ENCODE measurements at regions not wholly inside any gene's neighbourhood (a gene's known extent, or its start where the extent isn't known, plus 50 kb on each side); places are given as distances from the start of the nearest gene placed in this dataset.

GRCh38 chr2:217067787-217068186 is 207.9 kb upstream of the TNP1 start:
- H2AFZ ChIP-seq (ENCODE audit: low read depth, low read length, severe bottlenecking) = no peak overlapping the region
- no peak overlapping the region for H3K4me2 ChIP-seq (ENCODE audit: low read depth, low read length, poor library complexity, severe bottlenecking)
- no peaks in the 10 kb centered on the region for H3K9me2 ChIP-seq (replicated peaks; ENCODE audit: insufficient read depth, low read length)
- no peaks in the 10 kb centered on the region for H3K36me3 ChIP-seq (ENCODE audit: low read length)
- H3K79me2 ChIP-seq (ENCODE audit: insufficient read depth, low read length) = no peaks in the 10 kb centered on the region
- H3K9me3 ChIP-seq (ENCODE audit: insufficient read depth, low read length) = no peaks in the 10 kb centered on the region
- TF ChIP-seq EZH2phosphoT487 (conservative IDR thresholded peaks at IDR 0.05; ENCODE audit: low read length) (no peak), CTCF (IDR thresholded peaks at IDR 0.05; ENCODE audit: insufficient read depth, low read length, poor library complexity, severe bottlenecking) (no peak)
- H4K20me1 ChIP-seq (ENCODE audit: low read depth, low read length) = no peaks in the 10 kb centered on the region
- H3K27me3 ChIP-seq (ENCODE audit: low read length) = no peaks in the 10 kb centered on the region
- no peak overlapping the region for H3K4me3 ChIP-seq (ENCODE audit: insufficient read depth, low read length, poor library complexity, severe bottlenecking)
- H3K27ac ChIP-seq (ENCODE audit: low read depth, low read length) = no peak overlapping the region
- no peak overlapping the region for H3K9ac ChIP-seq (ENCODE audit: low read length)
- H3F3A ChIP-seq (ENCODE audit: insufficient read depth) = no peaks in the 10 kb centered on the region

- Histone ChIP-seq H3K36me3 (ENCODE audit: low read length) (no peaks in the 10 kb centered on the region), H3K4me2 (ENCODE audit: low read depth, low read length, poor library complexity, severe bottlenecking) (no peak overlapping the region), H3F3A (ENCODE audit: insufficient read depth) (no peaks in the 10 kb centered on the region), H3K27ac (ENCODE audit: low read depth, low read length) (no peak overlapping the region), H3K79me2 (ENCODE audit: insufficient read depth, low read length) (no peaks in the 10 kb centered on the region), H3K9me2 (replicated peaks; ENCODE audit: insufficient read depth, low read length) (no peaks in the 10 kb centered on the region), H3K9ac (ENCODE audit: low read length) (no peak overlapping the region), H2AFZ (ENCODE audit: low read depth, low read length, severe bottlenecking) (no peak overlapping the region), H3K9me3 (ENCODE audit: insufficient read depth, low read length) (no peaks in the 10 kb centered on the region), H4K20me1 (ENCODE audit: low read depth, low read length) (no peaks in the 10 kb centered on the region), H3K4me3 (ENCODE audit: insufficient read depth, low read length, poor library complexity, severe bottlenecking) (no peak overlapping the region), H3K27me3 (ENCODE audit: low read length) (no peaks in the 10 kb centered on the region)
- no peak for TF ChIP-seq CTCF (IDR thresholded peaks at IDR 0.05; ENCODE audit: insufficient read depth, low read length, poor library complexity, severe bottlenecking)
- no peak for TF ChIP-seq EZH2phosphoT487 (conservative IDR thresholded peaks at IDR 0.05; ENCODE audit: low read length)
Measured at GRCh38 chr2:217066510-217067270, 206.8 kb upstream of the TNP1 start.

DNA sequence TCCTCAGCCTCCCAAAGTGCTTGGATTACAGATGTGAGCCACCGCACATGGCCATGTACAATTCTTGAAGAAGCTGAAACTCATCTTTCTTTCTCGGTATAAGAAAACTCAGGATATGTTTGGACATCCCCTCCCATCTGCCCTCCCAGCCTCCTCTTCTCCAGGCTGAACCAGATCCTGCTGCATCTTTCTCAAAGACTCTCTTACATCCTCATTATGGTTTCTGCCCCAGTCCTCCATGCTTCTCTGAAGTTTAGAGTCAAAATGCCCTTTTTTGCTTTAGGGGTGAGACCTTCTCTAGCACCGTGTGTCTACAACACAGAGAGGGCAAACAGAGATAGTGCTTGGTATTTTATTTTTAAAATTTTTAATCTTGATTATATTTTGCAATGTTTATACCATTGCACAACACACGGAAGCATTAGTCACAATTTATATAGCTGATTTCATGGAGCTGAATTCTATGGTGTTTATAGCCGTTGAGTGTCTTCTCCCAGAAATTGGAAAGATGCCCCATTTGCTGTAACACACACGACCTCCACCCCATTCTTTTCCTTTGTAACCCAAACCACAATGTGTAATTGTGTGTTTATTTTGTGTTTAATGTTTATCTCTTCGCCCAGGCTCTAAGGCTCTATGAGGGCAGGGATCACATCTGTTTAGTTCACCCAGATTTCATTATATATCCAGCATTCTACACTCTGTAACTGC is 206.0 kb upstream of the TNP1 start:
- Histone ChIP-seq H3K4me3 (ENCODE audit: insufficient read depth, low read length, poor library complexity, severe bottlenecking) (no peak overlapping the region), H3K27ac (ENCODE audit: low read depth, low read length) (no peak overlapping the region), H3K4me2 (ENCODE audit: low read depth, low read length, poor library complexity, severe bottlenecking) (no peak overlapping the region), H3K9ac (ENCODE audit: low read length) (no peak overlapping the region), H3K36me3 (ENCODE audit: low read length) (no peaks in the 10 kb centered on the region), H4K20me1 (ENCODE audit: low read depth, low read length) (no peaks in the 10 kb centered on the region), H2AFZ (ENCODE audit: low read depth, low read length, severe bottlenecking) (no peak overlapping the region), H3K9me2 (replicated peaks; ENCODE audit: insufficient read depth, low read length) (no peaks in the 10 kb centered on the region), H3F3A (ENCODE audit: insufficient read depth) (no peaks in the 10 kb centered on the region), H3K27me3 (ENCODE audit: low read length) (no peaks in the 10 kb centered on the region), H3K79me2 (ENCODE audit: insufficient read depth, low read length) (no peaks in the 10 kb centered on the region), H3K9me3 (ENCODE audit: insufficient read depth, low read length) (no peaks in the 10 kb centered on the region)
- TF ChIP-seq EZH2phosphoT487 (conservative IDR thresholded peaks at IDR 0.05; ENCODE audit: low read length) (no peak), CTCF (IDR thresholded peaks at IDR 0.05; ENCODE audit: insufficient read depth, low read length, poor library complexity, severe bottlenecking) (no peak)

Measured in SU-DHL-6 (cell line).